Fibroblast of villous mesenchyme (primary cell): ENCODE measurements at regions not wholly inside any gene's neighbourhood (a gene's known extent, or its start where the extent isn't known, plus 50 kb on each side); places are given as distances from the start of the nearest gene placed in this dataset.

Experiments used
- DNase-seq: peaks from one replicate; pipeline ENCODE4 v3.0.0-alpha.2; 2010; ENCODE audit warnings: low read depth
- H3K4me3 ChIP-seq: 2 replicates; pipeline ENCODE4 v1.5.1; 2011; ENCODE audit warnings: low read depth, mild to moderate bottlenecking, low read length
- TF ChIP-seq, protein P1 (sequence below): IDR thresholded peaks from 2 replicates; pipeline ENCODE4 v1.5.1; 2012; ENCODE audit warnings: low read depth, mild to moderate bottlenecking, low read length; ENCODE audit not compliant: insufficient read depth

DNA sequence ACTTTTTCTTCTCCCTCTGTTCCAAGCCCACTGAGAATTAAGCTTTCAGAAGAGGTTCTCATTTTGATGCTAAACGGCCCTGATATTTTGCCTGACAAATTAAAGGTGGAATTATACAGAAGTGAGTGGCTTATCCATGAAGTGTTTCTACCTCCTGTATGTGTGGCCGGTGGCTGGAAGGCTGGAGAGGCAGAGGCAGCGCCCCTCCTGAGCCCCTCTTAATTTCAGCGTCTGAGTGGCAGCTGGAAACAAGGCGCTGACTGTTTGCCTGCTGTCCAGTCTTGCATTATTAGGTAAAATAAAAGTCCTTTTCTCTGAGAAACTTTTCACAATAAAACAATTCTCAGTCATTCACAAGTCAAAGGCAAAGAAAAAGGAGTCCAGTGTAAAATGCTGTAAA, 685.7 kb downstream of the MCTP2 start:
- H3K4me3 ChIP-seq = no peak overlapping the region
- DNase-seq = no peak
- TF ChIP-seq, protein P1, sequence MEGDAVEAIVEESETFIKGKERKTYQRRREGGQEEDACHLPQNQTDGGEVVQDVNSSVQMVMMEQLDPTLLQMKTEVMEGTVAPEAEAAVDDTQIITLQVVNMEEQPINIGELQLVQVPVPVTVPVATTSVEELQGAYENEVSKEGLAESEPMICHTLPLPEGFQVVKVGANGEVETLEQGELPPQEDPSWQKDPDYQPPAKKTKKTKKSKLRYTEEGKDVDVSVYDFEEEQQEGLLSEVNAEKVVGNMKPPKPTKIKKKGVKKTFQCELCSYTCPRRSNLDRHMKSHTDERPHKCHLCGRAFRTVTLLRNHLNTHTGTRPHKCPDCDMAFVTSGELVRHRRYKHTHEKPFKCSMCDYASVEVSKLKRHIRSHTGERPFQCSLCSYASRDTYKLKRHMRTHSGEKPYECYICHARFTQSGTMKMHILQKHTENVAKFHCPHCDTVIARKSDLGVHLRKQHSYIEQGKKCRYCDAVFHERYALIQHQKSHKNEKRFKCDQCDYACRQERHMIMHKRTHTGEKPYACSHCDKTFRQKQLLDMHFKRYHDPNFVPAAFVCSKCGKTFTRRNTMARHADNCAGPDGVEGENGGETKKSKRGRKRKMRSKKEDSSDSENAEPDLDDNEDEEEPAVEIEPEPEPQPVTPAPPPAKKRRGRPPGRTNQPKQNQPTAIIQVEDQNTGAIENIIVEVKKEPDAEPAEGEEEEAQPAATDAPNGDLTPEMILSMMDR = no peak

GRCh38 chr15:94921936-94922335, 690.6 kb downstream of the MCTP2 start:
- no peak overlapping the region for H3K4me3 ChIP-seq
- DNase-seq = no peak
- TF ChIP-seq, protein P1 = no peak

DNA sequence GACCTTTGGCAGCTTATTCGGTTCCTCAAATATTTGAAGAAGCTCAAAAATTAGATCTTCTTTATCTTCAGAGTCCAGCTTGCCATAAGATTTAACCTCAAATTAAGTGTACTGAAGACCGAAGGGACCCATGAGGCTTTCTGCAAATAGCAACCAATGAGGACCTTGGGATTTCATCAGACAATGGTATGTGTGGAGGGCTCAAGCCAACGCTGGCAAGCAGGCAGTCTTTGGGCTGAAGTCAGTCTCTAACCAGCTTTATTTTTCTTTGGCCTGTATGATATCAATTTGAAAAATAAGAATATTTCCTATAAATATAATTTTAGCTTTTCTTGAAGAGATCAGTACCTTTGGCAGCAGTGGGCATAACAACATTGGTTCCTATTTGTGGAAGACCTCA, 692.7 kb downstream of the MCTP2 start:
- TF ChIP-seq, protein P1 = no peak
- no peak for DNase-seq
- no peak overlapping the region for H3K4me3 ChIP-seq

- DNase-seq = no peak
- H3K4me3 ChIP-seq = no peak overlapping the region
- TF ChIP-seq, protein P1 = no peak
Observed at GRCh38 chr15:94924971-94925598, 693.7 kb downstream of the MCTP2 start.

DNA sequence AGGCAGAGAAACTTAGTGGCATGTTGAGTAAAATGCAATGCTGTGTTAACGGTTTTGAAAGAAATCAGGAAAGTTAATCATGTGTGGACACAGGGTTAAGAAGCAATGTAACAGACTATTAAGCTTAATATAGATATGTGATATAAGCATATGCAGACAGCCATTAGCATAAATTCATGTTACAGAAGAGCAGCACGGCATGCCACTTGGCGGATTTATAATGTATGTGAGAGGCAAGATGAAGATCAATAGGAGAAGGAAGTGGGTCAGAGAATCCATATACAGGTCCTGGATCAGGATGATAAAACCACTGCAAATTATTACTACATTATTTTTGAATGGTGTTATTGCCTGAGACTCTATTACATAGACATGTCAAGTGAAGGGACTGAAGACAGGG, 694.3 kb downstream of the MCTP2 start:
- TF ChIP-seq, protein P1 = no peak
- H3K4me3 ChIP-seq = no peak overlapping the region
- DNase-seq = no peak

DNA sequence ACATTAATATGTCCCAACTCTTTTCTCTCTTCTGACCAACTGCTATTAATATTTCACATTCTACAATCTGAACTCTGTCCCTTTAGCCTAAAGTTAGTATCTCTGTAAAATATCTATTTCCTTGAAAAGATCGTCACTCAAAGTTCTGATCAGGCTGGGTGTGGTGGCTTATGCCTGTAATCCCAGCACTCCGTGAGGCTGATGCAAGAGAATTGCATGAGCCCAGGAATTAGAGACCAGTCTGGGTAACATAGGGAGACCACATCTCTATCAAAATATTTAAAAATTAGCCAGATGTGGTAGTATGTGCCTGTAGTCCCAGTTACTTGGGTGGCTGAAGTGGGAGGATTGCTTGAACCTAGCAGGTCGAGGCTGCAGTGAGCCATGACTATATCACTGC, 695.6 kb downstream of the MCTP2 start:
- DNase-seq = no peak
- no peak overlapping the region for H3K4me3 ChIP-seq

More for the DNA sequence above, 695.6 kb downstream of the MCTP2 start:
- TF ChIP-seq, protein P1 = no peak
